WTC11 (cell line): ENCODE measurements at regions not wholly inside any gene's neighbourhood (a gene's known extent, or its start where the extent isn't known, plus 50 kb on each side); places are given as distances from the start of the nearest gene placed in this dataset.

ENCODE experiments used
- ATAC-seq: fragments of 200-7000 bp; cut with Tn5 transposase; 2 replicates; pipeline ENCODE4 v1.10.0; 2021; ENCODE audit warnings: mild to moderate bottlenecking, moderate library complexity
- CTCF ChIA-PET: fragments of 300-600 bp; sonication (Branson Sonifier 250); formaldehyde crosslinking; loops from one replicate; lab custom pipeline; 2021; ENCODE audit warnings: antibody characterized with exemption; lab: Charles Lee
- POLR2A ChIA-PET: fragments of 350-600 bp; sonication (Branson Sonifier 250); formaldehyde crosslinking; loops from one replicate; lab custom pipeline; 2021; ENCODE audit warnings: antibody characterized with exemption; lab: Charles Lee
- DNase-seq: peaks from one replicate; pipeline ENCODE4 v3.0.0; 2021; ENCODE audit warnings: low spot score
- H3K27ac Mint-ChIP-seq: 2 replicates; pipeline ENCODE4 v1.8.0; 2021; ENCODE audit warnings: mixed read lengths
- H3K27me3 Mint-ChIP-seq: 2 replicates; pipeline ENCODE4 v1.8.0; 2021; ENCODE audit warnings: low read depth, mild to moderate bottlenecking, moderate library complexity, mixed read lengths
- H3K36me3 Mint-ChIP-seq: 2 replicates; pipeline ENCODE4 v1.8.0; 2021; ENCODE audit warnings: mixed read lengths
- H3K4me1 Mint-ChIP-seq: 2 replicates; pipeline ENCODE4 v1.8.0; 2022; ENCODE audit warnings: mixed read lengths
- H3K4me3 Mint-ChIP-seq: 2 replicates; pipeline ENCODE4 v1.8.0; 2021; ENCODE audit warnings: mild to moderate bottlenecking, moderate library complexity, mixed read lengths
- H3K9me3 Mint-ChIP-seq: 2 replicates; pipeline ENCODE4 v1.8.0; 2021; ENCODE audit warnings: mixed read lengths
- ATF2 ChIP-seq: sonication (generic); formaldehyde crosslinking; IDR thresholded peaks from 2 replicates; pipeline ENCODE4 v1.8.1; 2022; ENCODE audit warnings: low read depth, missing genetic modification reagents, borderline replicate concordance
- ATF3 ChIP-seq: sonication (generic); formaldehyde crosslinking; conservative IDR thresholded peaks from 2 replicates; pipeline ENCODE4 v1.8.1; 2022; ENCODE audit warnings: mild to moderate bottlenecking, missing genetic modification reagents
- FOXK1 ChIP-seq: sonication (generic); formaldehyde crosslinking; IDR thresholded peaks from 2 replicates; pipeline ENCODE4 v1.8.0; 2022; ENCODE audit warnings: mild to moderate bottlenecking, moderate library complexity, missing genetic modification reagents
- FOXP1 ChIP-seq: sonication (generic); formaldehyde crosslinking; IDR thresholded peaks from 2 replicates; pipeline ENCODE4 v1.8.0; 2022; ENCODE audit warnings: missing genetic modification reagents, mild to moderate bottlenecking, moderate library complexity, borderline replicate concordance
- HMGA2 ChIP-seq: fragments of 250-450 bp; sonication (Bioruptor Pico); IDR thresholded peaks from 2 replicates; pipeline ENCODE4 v1.4.0; 2021; ENCODE audit warnings: mild to moderate bottlenecking, moderate library complexity
- MYBL2 ChIP-seq: sonication (generic); formaldehyde crosslinking; IDR thresholded peaks from 2 replicates; pipeline ENCODE4 v1.8.1; 2023; ENCODE audit warnings: mild to moderate bottlenecking, moderate library complexity, missing genetic modification reagents
- PRRX2 ChIP-seq: fragments of 250-450 bp; sonication (Bioruptor Pico); IDR thresholded peaks from 2 replicates; pipeline ENCODE4 v1.8.0; 2021; ENCODE audit warnings: mild to moderate bottlenecking
- RELA ChIP-seq: sonication (generic); formaldehyde crosslinking; IDR thresholded peaks from 2 replicates; pipeline ENCODE4 v1.8.1; 2022; ENCODE audit warnings: missing genetic modification reagents, mild to moderate bottlenecking, borderline replicate concordance
- SMAD3 ChIP-seq: sonication (generic); formaldehyde crosslinking; IDR thresholded peaks from 2 replicates; pipeline ENCODE4 v1.8.0; 2022; ENCODE audit warnings: missing genetic modification reagents, mild to moderate bottlenecking, borderline replicate concordance
- SP1 ChIP-seq: sonication (generic); formaldehyde crosslinking; conservative IDR thresholded peaks from 2 replicates; pipeline ENCODE4 v1.8.1; 2022; ENCODE audit warnings: missing genetic modification reagents
- ZSCAN18 ChIP-seq: fragments of 250-450 bp; sonication (Bioruptor Pico); IDR thresholded peaks from 2 replicates; pipeline ENCODE4 v2.1.2; 2022; ENCODE audit warnings: mild to moderate bottlenecking, moderate library complexity
- TF ChIP-seq, protein P1 (sequence below): sonication (generic); formaldehyde crosslinking; IDR thresholded peaks from 2 replicates; pipeline ENCODE4 v1.8.0; 2023; ENCODE audit warnings: missing genetic modification reagents, mild to moderate bottlenecking, borderline replicate concordance
- TF ChIP-seq, protein P2 (sequence below): sonication (generic); formaldehyde crosslinking; IDR thresholded peaks from 2 replicates; pipeline ENCODE4 v1.8.0; 2022; ENCODE audit warnings: missing genetic modification reagents
- TF ChIP-seq, protein P3 (sequence below): sonication (generic); formaldehyde crosslinking; IDR thresholded peaks from 2 replicates; pipeline ENCODE4 v1.8.0; 2022; ENCODE audit warnings: mild to moderate bottlenecking, missing genetic modification reagents
- TF ChIP-seq, protein P4 (sequence below): fragments of 250-450 bp; sonication (Bioruptor Pico); IDR thresholded peaks from 2 replicates; pipeline ENCODE4 v1.8.0; 2021; ENCODE audit warnings: mild to moderate bottlenecking

DNA sequence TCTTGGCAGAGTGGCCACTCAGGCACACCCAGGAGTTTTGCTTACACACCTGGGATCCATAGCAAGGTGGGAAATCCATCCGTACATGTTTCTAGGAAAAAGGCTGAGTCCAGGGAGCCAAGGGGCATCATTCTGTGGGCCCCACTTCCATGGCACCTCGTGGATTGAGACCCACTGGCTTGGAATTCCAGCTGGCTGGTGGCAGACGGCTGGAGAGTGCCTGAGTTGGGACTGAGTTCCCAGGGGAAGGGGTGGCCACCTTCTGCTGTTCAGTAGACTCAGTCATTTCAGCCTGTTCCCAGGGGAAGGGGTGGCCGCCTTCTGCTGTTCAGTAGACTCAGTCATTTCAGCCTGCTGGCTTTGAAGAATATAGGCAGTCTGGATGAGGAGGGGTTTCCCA lies 366.0 kb upstream of the GRIA3 start:
- H3K4me3 Mint-ChIP-seq: no peak overlapping the region
- H3K36me3 Mint-ChIP-seq: peaks cover 7% of the 10 kb centered on the region; the same call in 1 of the 2 replicates
- no peaks in the 10 kb centered on the region for H3K4me1 Mint-ChIP-seq
- POLR2A ChIA-PET: no interaction called here
- H3K9me3 Mint-ChIP-seq: peaks cover 24% of the 10 kb centered on the region
- H3K27ac Mint-ChIP-seq: no peak overlapping the region
- ATAC-seq (no peak), DNase-seq (no peak)
- TF ChIP-seq SP1 (CRISPR knock-in tag): no peak
- TF ChIP-seq, protein P1, sequence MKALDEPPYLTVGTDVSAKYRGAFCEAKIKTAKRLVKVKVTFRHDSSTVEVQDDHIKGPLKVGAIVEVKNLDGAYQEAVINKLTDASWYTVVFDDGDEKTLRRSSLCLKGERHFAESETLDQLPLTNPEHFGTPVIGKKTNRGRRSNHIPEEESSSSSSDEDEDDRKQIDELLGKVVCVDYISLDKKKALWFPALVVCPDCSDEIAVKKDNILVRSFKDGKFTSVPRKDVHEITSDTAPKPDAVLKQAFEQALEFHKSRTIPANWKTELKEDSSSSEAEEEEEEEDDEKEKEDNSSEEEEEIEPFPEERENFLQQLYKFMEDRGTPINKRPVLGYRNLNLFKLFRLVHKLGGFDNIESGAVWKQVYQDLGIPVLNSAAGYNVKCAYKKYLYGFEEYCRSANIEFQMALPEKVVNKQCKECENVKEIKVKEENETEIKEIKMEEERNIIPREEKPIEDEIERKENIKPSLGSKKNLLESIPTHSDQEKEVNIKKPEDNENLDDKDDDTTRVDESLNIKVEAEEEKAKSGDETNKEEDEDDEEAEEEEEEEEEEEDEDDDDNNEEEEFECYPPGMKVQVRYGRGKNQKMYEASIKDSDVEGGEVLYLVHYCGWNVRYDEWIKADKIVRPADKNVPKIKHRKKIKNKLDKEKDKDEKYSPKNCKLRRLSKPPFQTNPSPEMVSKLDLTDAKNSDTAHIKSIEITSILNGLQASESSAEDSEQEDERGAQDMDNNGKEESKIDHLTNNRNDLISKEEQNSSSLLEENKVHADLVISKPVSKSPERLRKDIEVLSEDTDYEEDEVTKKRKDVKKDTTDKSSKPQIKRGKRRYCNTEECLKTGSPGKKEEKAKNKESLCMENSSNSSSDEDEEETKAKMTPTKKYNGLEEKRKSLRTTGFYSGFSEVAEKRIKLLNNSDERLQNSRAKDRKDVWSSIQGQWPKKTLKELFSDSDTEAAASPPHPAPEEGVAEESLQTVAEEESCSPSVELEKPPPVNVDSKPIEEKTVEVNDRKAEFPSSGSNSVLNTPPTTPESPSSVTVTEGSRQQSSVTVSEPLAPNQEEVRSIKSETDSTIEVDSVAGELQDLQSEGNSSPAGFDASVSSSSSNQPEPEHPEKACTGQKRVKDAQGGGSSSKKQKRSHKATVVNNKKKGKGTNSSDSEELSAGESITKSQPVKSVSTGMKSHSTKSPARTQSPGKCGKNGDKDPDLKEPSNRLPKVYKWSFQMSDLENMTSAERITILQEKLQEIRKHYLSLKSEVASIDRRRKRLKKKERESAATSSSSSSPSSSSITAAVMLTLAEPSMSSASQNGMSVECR (CRISPR knock-in tag): no peak
- no peak for TF ChIP-seq ATF3 (CRISPR knock-in tag)
- no peak for TF ChIP-seq FOXK1 (CRISPR knock-in tag)
- TF ChIP-seq, protein P2, sequence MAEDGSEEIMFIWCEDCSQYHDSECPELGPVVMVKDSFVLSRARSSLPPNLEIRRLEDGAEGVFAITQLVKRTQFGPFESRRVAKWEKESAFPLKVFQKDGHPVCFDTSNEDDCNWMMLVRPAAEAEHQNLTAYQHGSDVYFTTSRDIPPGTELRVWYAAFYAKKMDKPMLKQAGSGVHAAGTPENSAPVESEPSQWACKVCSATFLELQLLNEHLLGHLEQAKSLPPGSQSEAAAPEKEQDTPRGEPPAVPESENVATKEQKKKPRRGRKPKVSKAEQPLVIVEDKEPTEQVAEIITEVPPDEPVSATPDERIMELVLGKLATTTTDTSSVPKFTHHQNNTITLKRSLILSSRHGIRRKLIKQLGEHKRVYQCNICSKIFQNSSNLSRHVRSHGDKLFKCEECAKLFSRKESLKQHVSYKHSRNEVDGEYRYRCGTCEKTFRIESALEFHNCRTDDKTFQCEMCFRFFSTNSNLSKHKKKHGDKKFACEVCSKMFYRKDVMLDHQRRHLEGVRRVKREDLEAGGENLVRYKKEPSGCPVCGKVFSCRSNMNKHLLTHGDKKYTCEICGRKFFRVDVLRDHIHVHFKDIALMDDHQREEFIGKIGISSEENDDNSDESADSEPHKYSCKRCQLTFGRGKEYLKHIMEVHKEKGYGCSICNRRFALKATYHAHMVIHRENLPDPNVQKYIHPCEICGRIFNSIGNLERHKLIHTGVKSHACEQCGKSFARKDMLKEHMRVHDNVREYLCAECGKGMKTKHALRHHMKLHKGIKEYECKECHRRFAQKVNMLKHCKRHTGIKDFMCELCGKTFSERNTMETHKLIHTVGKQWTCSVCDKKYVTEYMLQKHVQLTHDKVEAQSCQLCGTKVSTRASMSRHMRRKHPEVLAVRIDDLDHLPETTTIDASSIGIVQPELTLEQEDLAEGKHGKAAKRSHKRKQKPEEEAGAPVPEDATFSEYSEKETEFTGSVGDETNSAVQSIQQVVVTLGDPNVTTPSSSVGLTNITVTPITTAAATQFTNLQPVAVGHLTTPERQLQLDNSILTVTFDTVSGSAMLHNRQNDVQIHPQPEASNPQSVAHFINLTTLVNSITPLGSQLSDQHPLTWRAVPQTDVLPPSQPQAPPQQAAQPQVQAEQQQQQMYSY (CRISPR knock-in tag): no peak
- no peaks in the 10 kb centered on the region for H3K27me3 Mint-ChIP-seq
- CTCF ChIA-PET: no interaction called here

DNA sequence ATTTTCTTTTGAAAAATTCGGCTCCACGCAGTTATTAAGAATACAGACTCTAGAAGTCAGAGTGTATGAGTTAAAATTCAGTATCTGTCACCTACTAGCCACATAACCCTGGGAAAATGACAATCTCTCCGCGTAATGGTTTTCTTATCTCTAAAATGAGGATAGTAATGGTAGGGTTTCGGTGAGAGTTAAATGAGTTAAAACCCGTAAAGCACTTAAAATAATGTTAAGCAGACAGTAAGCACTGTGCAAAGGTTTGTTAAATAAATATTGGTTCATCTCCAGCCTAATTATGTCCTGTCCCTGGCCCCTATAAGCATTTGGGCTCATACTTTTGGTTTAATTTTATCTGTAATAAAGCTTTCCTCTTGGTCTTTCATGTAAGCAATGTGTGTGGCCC lies 350.8 kb upstream of the GRIA3 start:
- Mint-ChIP-seq H3K9me3 (peaks cover 4% of the 10 kb centered on the region; the same call in 1 of the 2 replicates), H3K4me3 (no peak overlapping the region), H3K4me1 (peaks cover 11% of the 10 kb centered on the region), H3K27me3 (no peaks in the 10 kb centered on the region), H3K36me3 (no peaks in the 10 kb centered on the region; the same call in 1 of the 2 replicates), H3K27ac (no peak overlapping the region)
- no peak for DNase-seq
- TF ChIP-seq SMAD3 (CRISPR knock-in tag) (no peak), ATF2 (CRISPR knock-in tag) (no peak), MYBL2 (CRISPR knock-in tag) (no peak), FOXP1 (no peak), HMGA2 (CRISPR knock-in tag) (no peak), PRRX2 (CRISPR knock-in tag) (no peak), ZSCAN18 (CRISPR knock-in tag) (no peak), RELA (no peak)
- TF ChIP-seq, protein P3, sequence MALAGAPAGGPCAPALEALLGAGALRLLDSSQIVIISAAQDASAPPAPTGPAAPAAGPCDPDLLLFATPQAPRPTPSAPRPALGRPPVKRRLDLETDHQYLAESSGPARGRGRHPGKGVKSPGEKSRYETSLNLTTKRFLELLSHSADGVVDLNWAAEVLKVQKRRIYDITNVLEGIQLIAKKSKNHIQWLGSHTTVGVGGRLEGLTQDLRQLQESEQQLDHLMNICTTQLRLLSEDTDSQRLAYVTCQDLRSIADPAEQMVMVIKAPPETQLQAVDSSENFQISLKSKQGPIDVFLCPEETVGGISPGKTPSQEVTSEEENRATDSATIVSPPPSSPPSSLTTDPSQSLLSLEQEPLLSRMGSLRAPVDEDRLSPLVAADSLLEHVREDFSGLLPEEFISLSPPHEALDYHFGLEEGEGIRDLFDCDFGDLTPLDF: no peak
- TF ChIP-seq, protein P4, sequence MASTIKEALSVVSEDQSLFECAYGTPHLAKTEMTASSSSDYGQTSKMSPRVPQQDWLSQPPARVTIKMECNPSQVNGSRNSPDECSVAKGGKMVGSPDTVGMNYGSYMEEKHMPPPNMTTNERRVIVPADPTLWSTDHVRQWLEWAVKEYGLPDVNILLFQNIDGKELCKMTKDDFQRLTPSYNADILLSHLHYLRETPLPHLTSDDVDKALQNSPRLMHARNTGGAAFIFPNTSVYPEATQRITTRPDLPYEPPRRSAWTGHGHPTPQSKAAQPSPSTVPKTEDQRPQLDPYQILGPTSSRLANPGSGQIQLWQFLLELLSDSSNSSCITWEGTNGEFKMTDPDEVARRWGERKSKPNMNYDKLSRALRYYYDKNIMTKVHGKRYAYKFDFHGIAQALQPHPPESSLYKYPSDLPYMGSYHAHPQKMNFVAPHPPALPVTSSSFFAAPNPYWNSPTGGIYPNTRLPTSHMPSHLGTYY (CRISPR knock-in tag): no peak
- ATAC-seq: no peak
- ChIA-PET CTCF (no interaction called here), POLR2A (no interaction called here)
